ENCODE measurements at regions not wholly inside any gene's neighbourhood (a gene's known extent, or its start where the extent isn't known, plus 50 kb on each side); places are given as distances from the start of the nearest gene placed in this dataset.

GRCh38 chr11:90447618-90448017 lies 224.8 kb upstream of the CHORDC1 start:
- Histone ChIP-seq H3K9ac (ENCODE audit: low read depth in 2 of 2, low read length in 2 of 2) (no peak overlapping the region), H3K4me1 (no peaks in the 10 kb centered on the region), H3K36me3 (no peaks in the 10 kb centered on the region), H3K27ac (no peak overlapping the region), H3K9me3 (no peaks in the 10 kb centered on the region), H3K27me3 (no peaks in the 10 kb centered on the region), H3K4me3 (no peak overlapping the region)
- intact Hi-C loops (cut with DNase I) = no loop called here
- no peak for TF ChIP-seq CTCF (IDR thresholded peaks at IDR 0.05)
- DNase-seq = no peak

- Histone ChIP-seq H3K27me3 (no peaks in the 10 kb centered on the region), H3K4me3 (no peak overlapping the region), H3K27ac (no peak overlapping the region), H3K9me3 (no peaks in the 10 kb centered on the region), H3K4me1 (no peaks in the 10 kb centered on the region), H3K9ac (ENCODE audit: low read depth in 2 of 2, low read length in 2 of 2) (no peak overlapping the region), H3K36me3 (no peaks in the 10 kb centered on the region)
- no peak for TF ChIP-seq CTCF (IDR thresholded peaks at IDR 0.05)
- DNase-seq = no peak
- intact Hi-C loops (cut with DNase I) = no loop called here
Measured at GRCh38 chr11:90446207-90446606, 223.4 kb upstream of the CHORDC1 start.

GRCh38 chr11:90438069-90438468 lies 215.2 kb upstream of the CHORDC1 start:
- H3K27me3 ChIP-seq = no peaks in the 10 kb centered on the region
- no peaks in the 10 kb centered on the region for H3K9me3 ChIP-seq
- intact Hi-C loops (cut with DNase I) = no loop called here
- no peak overlapping the region for H3K9ac ChIP-seq (ENCODE audit: low read depth in 2 of 2, low read length in 2 of 2)
- DNase-seq = no peak
- no peak for TF ChIP-seq CTCF (IDR thresholded peaks at IDR 0.05)
- no peak overlapping the region for H3K4me3 ChIP-seq
- H3K36me3 ChIP-seq = no peaks in the 10 kb centered on the region
- H3K4me1 ChIP-seq = no peaks in the 10 kb centered on the region
- no peak overlapping the region for H3K27ac ChIP-seq

- intact Hi-C loops (cut with DNase I) = no loop called here
- H3K9me3 ChIP-seq = no peaks in the 10 kb centered on the region
- no peak for DNase-seq
- H3K27ac ChIP-seq = no peak overlapping the region
- no peaks in the 10 kb centered on the region for H3K4me1 ChIP-seq
- H3K36me3 ChIP-seq = no peaks in the 10 kb centered on the region
- H3K9ac ChIP-seq (ENCODE audit: low read depth in 2 of 2, low read length in 2 of 2) = no peak overlapping the region
- no peak for TF ChIP-seq CTCF (IDR thresholded peaks at IDR 0.05)
- no peak overlapping the region for H3K4me3 ChIP-seq
- H3K27me3 ChIP-seq = no peaks in the 10 kb centered on the region
Measured at GRCh38 chr11:90434858-90435257, 212.0 kb upstream of the CHORDC1 start.

- intact Hi-C loops (cut with DNase I) = no loop called here
- no peaks in the 10 kb centered on the region for H3K9me3 ChIP-seq
- no peak overlapping the region for H3K9ac ChIP-seq (ENCODE audit: low read depth in 2 of 2, low read length in 2 of 2)
Measured at GRCh38 chr11:90428836-90429235, 206.0 kb upstream of the CHORDC1 start.

More at GRCh38 chr11:90428836-90429235, 206.0 kb upstream of the CHORDC1 start:
- Histone ChIP-seq H3K4me1 (no peaks in the 10 kb centered on the region), H3K4me3 (no peak overlapping the region), H3K36me3 (no peaks in the 10 kb centered on the region), H3K27ac (no peak overlapping the region), H3K27me3 (no peaks in the 10 kb centered on the region)
- no peak for TF ChIP-seq CTCF (IDR thresholded peaks at IDR 0.05)
- DNase-seq = no peak
